GM12878 (cell line): ENCODE measurements at regions not wholly inside any gene's neighbourhood (a gene's known extent, or its start where the extent isn't known, plus 50 kb on each side); places are given as distances from the start of the nearest gene placed in this dataset.

ENCODE experiments used
- ATAC-seq: fragments of 200-7000 bp; cut with Tn5 transposase; 3 replicates; pipeline ENCODE4 v1.9.1; 2020; ENCODE audit warnings: mild to moderate bottlenecking, moderate library complexity
- BruUV-seq: library from RNA; stranded (reverse); fragments of 400-500 nt; replicated peaks from 2 replicates; lab custom pipeline; 2021; lab: Mats Ljungman, UMichigan
- CTCF ChIA-PET: fragments of 300-600 bp; sonication (Branson Sonifier 250); formaldehyde crosslinking; extraction: SDS; loops from one replicate; lab custom pipeline; 2021; ENCODE audit warnings: inconsistent platforms; lab: Yijun Ruan, JAX
- POLR2A ChIA-PET: fragments of 350-600 bp; formaldehyde crosslinking; extraction: SDS; loops from one replicate; lab custom pipeline; 2021; ENCODE audit warnings: inconsistent platforms; lab: Charles Lee
- RAD21 ChIA-PET: fragments of 300-600 bp; sonication (Branson Sonifier 250); formaldehyde crosslinking; loops from one replicate; lab custom pipeline; 2023; ENCODE audit warnings: antibody characterized with exemption; ENCODE audit not compliant: unreplicated experiment; lab: Charles Lee
- SMC1A ChIA-PET: fragments of 300-600 bp; sonication (Branson Sonifier 250); formaldehyde crosslinking; loops from one replicate; lab custom pipeline; 2023; ENCODE audit not compliant: unreplicated experiment, uncharacterized antibody; lab: Charles Lee
- DNase-seq: peaks from one replicate; pipeline ENCODE4 v3.0.0-alpha.2; 2011; ENCODE audit warnings: low read depth, low spot score
- FAIRE-seq: peaks from 3 replicates; lab custom pipeline; 2011; peaks lifted over from hg19 to GRCh38; lab: Jason Lieb, UNC
- H2AFZ ChIP-seq: 2 replicates; pipeline ENCODE4 v1.6.0; 2011; ENCODE audit warnings: low read depth, low read length, control low read depth; ENCODE audit not compliant: control insufficient read depth
- H3K27ac ChIP-seq: 2 replicates; pipeline ENCODE4 v1.5.1; 2011; ENCODE audit warnings: control low read depth; ENCODE audit not compliant: control insufficient read depth, insufficient read depth
- H3K27me3 ChIP-seq, 2 experiments: replicated peaks in 1 of 2; 2 replicates each; pipeline versions ENCODE4 v1.6.0 to v1.6.1; 2011; ENCODE audit warnings: low read length in 1 of 2; ENCODE audit not compliant: control insufficient read depth in 2 of 2, insufficient read depth in 2 of 2
- H3K36me3 ChIP-seq, 2 experiments: 2 replicates each; pipeline ENCODE4 v1.5.1; 2011; ENCODE audit warnings: low read length in 1 of 2; ENCODE audit not compliant: control insufficient read depth in 2 of 2, insufficient read depth in 2 of 2
- H3K4me1 ChIP-seq: 2 replicates; pipeline ENCODE4 v1.6.1; 2011; ENCODE audit warnings: mild to moderate bottlenecking, low read length, moderate library complexity, mixed read lengths; ENCODE audit not compliant: control insufficient read depth, insufficient read depth
- H3K4me2 ChIP-seq: 2 replicates; pipeline ENCODE4 v1.6.0; 2011; ENCODE audit warnings: control low read depth; ENCODE audit not compliant: control insufficient read depth, insufficient read depth
- H3K4me3 ChIP-seq: fragments of 200-600 bp; sonication (generic); 2 replicates; pipeline ENCODE4 v1.5.1; 2016
- H3K79me2 ChIP-seq: 2 replicates; pipeline ENCODE4 v1.6.0; 2011; ENCODE audit warnings: low read length; ENCODE audit not compliant: control insufficient read depth, insufficient read depth
- H3K9ac ChIP-seq: 2 replicates; pipeline ENCODE4 v1.8.0; 2011; ENCODE audit warnings: low read length, control low read depth, mixed read lengths; ENCODE audit not compliant: control insufficient read depth, insufficient read depth
- H3K9me3 ChIP-seq: replicated peaks from 3 replicates; pipeline ENCODE4 v1.5.1; 2011; ENCODE audit warnings: mild to moderate bottlenecking, low read length; ENCODE audit not compliant: control insufficient read depth, insufficient read depth
- H4K20me1 ChIP-seq: 2 replicates; pipeline ENCODE4 v1.6.0; 2011; ENCODE audit not compliant: control insufficient read depth, insufficient read depth
- EZH2 ChIP-seq: IDR thresholded peaks from 2 replicates; pipeline ENCODE4 v1.6.1; 2012; ENCODE audit warnings: low read depth, mild to moderate bottlenecking, control low read depth, inconsistent platforms, low read length, borderline replicate concordance; ENCODE audit not compliant: control insufficient read depth
- RELB ChIP-seq: fragments of 450-650 bp; IDR thresholded peaks from 2 replicates; pipeline ENCODE4 v1.6.1; 2017; ENCODE audit warnings: low read depth, mild to moderate bottlenecking, moderate library complexity
- in situ Hi-C: fragments of 300-500 bp; cut with MboI; formaldehyde crosslinking; loops from 9 replicates; pipeline ENCODE4 v1.14.3; 2018; ENCODE audit warnings: mixed read lengths
- intact Hi-C: fragments of 100-400 bp; cut with micrococcal nuclease; formaldehyde crosslinking; loops from one replicate; pipeline ENCODE4 v1.14.2; 2022; ENCODE audit not compliant: unreplicated experiment
- TF ChIP-seq, protein P1 (sequence below): fragments of 450-650 bp; formaldehyde crosslinking; IDR thresholded peaks from 2 replicates; pipeline ENCODE4 v1.4.0; 2020; ENCODE audit warnings: mild to moderate bottlenecking, moderate library complexity

GRCh38 chr13:110089100-110089499, 217.9 kb downstream of the COL4A1 start:
- intact Hi-C loops: no loop called here
- Histone ChIP-seq H3K27me3 (no peaks in the 10 kb centered on the region), H2AFZ (no peak overlapping the region), H3K9ac (no peak overlapping the region), H3K4me1 (no peaks in the 10 kb centered on the region), H3K36me3 (no peaks in the 10 kb centered on the region), H3K9me3 (no peaks in the 10 kb centered on the region), H4K20me1 (no peaks in the 10 kb centered on the region), H3K27ac (no peak overlapping the region), H3K4me3 (no peak overlapping the region), H3K79me2 (no peaks in the 10 kb centered on the region)
- ChIA-PET POLR2A (no interaction called here), SMC1A (no interaction called here), RAD21 (no interaction called here), CTCF (no interaction called here)
- no peak for ATAC-seq
- DNase-seq: no peak
- BruUV-seq: no TSS peak
- no peak for FAIRE-seq
- TF ChIP-seq EZH2: no peak
- TF ChIP-seq, protein P1, sequence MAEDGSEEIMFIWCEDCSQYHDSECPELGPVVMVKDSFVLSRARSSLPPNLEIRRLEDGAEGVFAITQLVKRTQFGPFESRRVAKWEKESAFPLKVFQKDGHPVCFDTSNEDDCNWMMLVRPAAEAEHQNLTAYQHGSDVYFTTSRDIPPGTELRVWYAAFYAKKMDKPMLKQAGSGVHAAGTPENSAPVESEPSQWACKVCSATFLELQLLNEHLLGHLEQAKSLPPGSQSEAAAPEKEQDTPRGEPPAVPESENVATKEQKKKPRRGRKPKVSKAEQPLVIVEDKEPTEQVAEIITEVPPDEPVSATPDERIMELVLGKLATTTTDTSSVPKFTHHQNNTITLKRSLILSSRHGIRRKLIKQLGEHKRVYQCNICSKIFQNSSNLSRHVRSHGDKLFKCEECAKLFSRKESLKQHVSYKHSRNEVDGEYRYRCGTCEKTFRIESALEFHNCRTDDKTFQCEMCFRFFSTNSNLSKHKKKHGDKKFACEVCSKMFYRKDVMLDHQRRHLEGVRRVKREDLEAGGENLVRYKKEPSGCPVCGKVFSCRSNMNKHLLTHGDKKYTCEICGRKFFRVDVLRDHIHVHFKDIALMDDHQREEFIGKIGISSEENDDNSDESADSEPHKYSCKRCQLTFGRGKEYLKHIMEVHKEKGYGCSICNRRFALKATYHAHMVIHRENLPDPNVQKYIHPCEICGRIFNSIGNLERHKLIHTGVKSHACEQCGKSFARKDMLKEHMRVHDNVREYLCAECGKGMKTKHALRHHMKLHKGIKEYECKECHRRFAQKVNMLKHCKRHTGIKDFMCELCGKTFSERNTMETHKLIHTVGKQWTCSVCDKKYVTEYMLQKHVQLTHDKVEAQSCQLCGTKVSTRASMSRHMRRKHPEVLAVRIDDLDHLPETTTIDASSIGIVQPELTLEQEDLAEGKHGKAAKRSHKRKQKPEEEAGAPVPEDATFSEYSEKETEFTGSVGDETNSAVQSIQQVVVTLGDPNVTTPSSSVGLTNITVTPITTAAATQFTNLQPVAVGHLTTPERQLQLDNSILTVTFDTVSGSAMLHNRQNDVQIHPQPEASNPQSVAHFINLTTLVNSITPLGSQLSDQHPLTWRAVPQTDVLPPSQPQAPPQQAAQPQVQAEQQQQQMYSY (CRISPR knock-in tag): no peak
- TF ChIP-seq RELB: no peak
- TF ChIP-seq, all 136 proteins: peak for 0
- in situ Hi-C loops: no loop called here
- no peak overlapping the region for H3K4me2 ChIP-seq
